ENCODE measurements at regions not wholly inside any gene's neighbourhood (a gene's known extent, or its start where the extent isn't known, plus 50 kb on each side); places are given as distances from the start of the nearest gene placed in this dataset.

DNA sequence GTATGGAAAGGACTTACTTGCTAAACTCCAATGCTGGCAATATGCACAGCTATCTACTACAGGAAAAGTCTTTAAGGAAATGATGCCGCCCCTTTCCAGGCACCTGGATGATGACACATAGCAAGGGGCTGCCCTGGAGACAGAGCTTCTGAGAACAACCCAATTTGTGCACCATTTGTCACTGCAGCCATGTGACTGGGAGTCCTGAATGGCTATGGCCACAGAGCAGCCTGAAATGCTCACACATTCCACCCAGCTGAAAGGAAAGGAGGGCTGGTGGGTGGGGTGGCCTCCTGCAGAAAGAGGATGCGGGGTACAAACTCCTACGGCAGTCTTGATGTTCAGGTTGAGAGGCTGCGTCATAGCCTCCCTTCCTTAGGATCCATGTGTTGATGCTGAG is 70.1 kb upstream of the FSTL4 start:
- Histone ChIP-seq H3K27me3 (replicated peaks) (no peaks in the 10 kb centered on the region), H3K36me3 (replicated peaks) (no peaks in the 10 kb centered on the region), H3K27ac (no peak overlapping the region), H3K4me3 (ENCODE audit: low read depth, low read length) (no peak overlapping the region)
- TF ChIP-seq, protein P1, sequence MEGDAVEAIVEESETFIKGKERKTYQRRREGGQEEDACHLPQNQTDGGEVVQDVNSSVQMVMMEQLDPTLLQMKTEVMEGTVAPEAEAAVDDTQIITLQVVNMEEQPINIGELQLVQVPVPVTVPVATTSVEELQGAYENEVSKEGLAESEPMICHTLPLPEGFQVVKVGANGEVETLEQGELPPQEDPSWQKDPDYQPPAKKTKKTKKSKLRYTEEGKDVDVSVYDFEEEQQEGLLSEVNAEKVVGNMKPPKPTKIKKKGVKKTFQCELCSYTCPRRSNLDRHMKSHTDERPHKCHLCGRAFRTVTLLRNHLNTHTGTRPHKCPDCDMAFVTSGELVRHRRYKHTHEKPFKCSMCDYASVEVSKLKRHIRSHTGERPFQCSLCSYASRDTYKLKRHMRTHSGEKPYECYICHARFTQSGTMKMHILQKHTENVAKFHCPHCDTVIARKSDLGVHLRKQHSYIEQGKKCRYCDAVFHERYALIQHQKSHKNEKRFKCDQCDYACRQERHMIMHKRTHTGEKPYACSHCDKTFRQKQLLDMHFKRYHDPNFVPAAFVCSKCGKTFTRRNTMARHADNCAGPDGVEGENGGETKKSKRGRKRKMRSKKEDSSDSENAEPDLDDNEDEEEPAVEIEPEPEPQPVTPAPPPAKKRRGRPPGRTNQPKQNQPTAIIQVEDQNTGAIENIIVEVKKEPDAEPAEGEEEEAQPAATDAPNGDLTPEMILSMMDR (IDR thresholded peaks at IDR 0.05; ENCODE audit: low read depth, low read length, missing control alignments) = no peak
- DNase-seq = no peak
- in situ Hi-C loops (cut with HindIII; ENCODE audit: low pct_ligation_motif_present, low sequenced_read_pairs) = no loop called here

GRCh38 chr5:133681896-133682295 is 69.6 kb upstream of the FSTL4 start:
- Histone ChIP-seq H3K36me3 (replicated peaks) (no peaks in the 10 kb centered on the region), H3K27me3 (replicated peaks) (no peaks in the 10 kb centered on the region), H3K27ac (no peak overlapping the region), H3K4me3 (ENCODE audit: low read depth, low read length) (no peak overlapping the region)
- in situ Hi-C loops (cut with HindIII; ENCODE audit: low pct_ligation_motif_present, low sequenced_read_pairs) = no loop called here
- TF ChIP-seq, protein P1 (IDR thresholded peaks at IDR 0.05; ENCODE audit: low read depth, low read length, missing control alignments) = no peak
- no peak for DNase-seq

GRCh38 chr5:133680830-133681565 is 68.7 kb upstream of the FSTL4 start:
- H3K4me3 ChIP-seq (ENCODE audit: low read depth, low read length) = no peak overlapping the region
- no peak for DNase-seq
- no peaks in the 10 kb centered on the region for H3K36me3 ChIP-seq (replicated peaks)
- no peak overlapping the region for H3K27ac ChIP-seq
- TF ChIP-seq, protein P1 (IDR thresholded peaks at IDR 0.05; ENCODE audit: low read depth, low read length, missing control alignments) = no peak
- no peaks in the 10 kb centered on the region for H3K27me3 ChIP-seq (replicated peaks)
- in situ Hi-C loops (cut with HindIII; ENCODE audit: low pct_ligation_motif_present, low sequenced_read_pairs) = no loop called here

GRCh38 chr5:133679534-133679933 is 67.2 kb upstream of the FSTL4 start:
- Histone ChIP-seq H3K36me3 (replicated peaks) (no peaks in the 10 kb centered on the region), H3K27ac (no peak overlapping the region), H3K27me3 (replicated peaks) (no peaks in the 10 kb centered on the region), H3K4me3 (ENCODE audit: low read depth, low read length) (no peak overlapping the region)
- DNase-seq = no peak
- TF ChIP-seq, protein P1 (IDR thresholded peaks at IDR 0.05; ENCODE audit: low read depth, low read length, missing control alignments) = no peak
- in situ Hi-C loops (cut with HindIII; ENCODE audit: low pct_ligation_motif_present, low sequenced_read_pairs) = no loop called here

DNA sequence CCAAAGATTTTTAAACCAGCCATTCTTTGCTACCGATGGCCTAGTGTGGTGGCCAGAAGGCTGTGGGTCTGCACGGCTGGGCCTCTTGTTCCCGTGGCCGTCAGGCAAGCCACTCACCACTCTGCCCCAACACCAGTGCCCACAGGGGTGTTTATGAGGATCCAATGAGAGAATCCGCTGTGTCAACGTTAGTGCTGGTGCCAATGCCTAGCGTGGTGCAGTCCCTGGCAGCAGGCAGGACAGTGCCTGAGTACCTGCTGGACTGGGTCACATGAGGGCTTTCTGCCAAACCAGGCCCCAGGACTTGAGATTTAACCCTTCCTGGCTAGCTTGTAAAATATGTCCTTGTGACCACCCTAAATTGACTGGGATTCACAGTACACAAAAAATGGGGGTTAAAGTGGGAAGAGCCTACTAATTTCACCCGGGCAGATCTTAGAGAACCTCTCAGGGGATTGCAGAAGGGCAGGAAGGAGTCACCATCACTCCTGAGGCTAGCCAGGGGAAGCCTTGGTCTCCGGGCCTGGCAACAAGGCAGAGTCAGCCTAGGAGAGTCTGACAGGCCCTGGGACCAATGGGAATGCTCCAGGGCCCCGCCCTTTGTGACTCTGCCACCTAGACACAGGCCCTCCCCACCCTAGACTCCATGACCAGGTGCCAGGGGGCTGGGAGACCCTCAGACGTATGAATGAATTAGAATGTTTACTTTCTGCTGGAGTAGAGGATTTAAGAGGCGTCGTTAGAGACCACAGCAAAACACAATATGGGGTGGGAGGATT is 63.2 kb upstream of the FSTL4 start:
- H3K27me3 ChIP-seq (replicated peaks) = no peaks in the 10 kb centered on the region
- no peaks in the 10 kb centered on the region for H3K36me3 ChIP-seq (replicated peaks)
- no peak for DNase-seq
- in situ Hi-C loops (cut with HindIII; ENCODE audit: low pct_ligation_motif_present, low sequenced_read_pairs) = no loop called here
- H3K4me3 ChIP-seq (ENCODE audit: low read depth, low read length) = no peak overlapping the region
- TF ChIP-seq, protein P1 (IDR thresholded peaks at IDR 0.05; ENCODE audit: low read depth, low read length, missing control alignments) = no peak
- H3K27ac ChIP-seq = no peak overlapping the region
